Astrocyte of the cerebellum (primary cell): ENCODE measurements at regions not wholly inside any gene's neighbourhood (a gene's known extent, or its start where the extent isn't known, plus 50 kb on each side); places are given as distances from the start of the nearest gene placed in this dataset.

Experiments
- DNase-seq: peaks from one replicate; pipeline ENCODE4 v3.0.0-alpha.2; 2011; ENCODE audit warnings: low read depth
- H3K4me3 ChIP-seq: 2 replicates; pipeline ENCODE4 v1.5.1; 2011; ENCODE audit warnings: mild to moderate bottlenecking, low read depth, low read length, moderate library complexity
- CTCF ChIP-seq: IDR thresholded peaks from 2 replicates; pipeline ENCODE4 v1.5.1; 2012; ENCODE audit warnings: low read length, low read depth, moderate library complexity, mild to moderate bottlenecking; ENCODE audit errors: missing control alignments
- in situ Hi-C: cut with HindIII; loops from 2 replicates; pipeline ENCODE4 v1.10.0; 2017; ENCODE audit warnings: low sequenced_read_pairs

GRCh38 chr9:28662675-28663074 is 1089.4 kb upstream of the C9orf72 start:
- TF ChIP-seq CTCF = no peak
- in situ Hi-C loops = no loop called here
- no peak overlapping the region for H3K4me3 ChIP-seq
- no peak for DNase-seq

- in situ Hi-C loops = no loop called here
- H3K4me3 ChIP-seq = no peak overlapping the region
- no peak for TF ChIP-seq CTCF
- no peak for DNase-seq
Observed at GRCh38 chr9:28668158-28668557, 1094.9 kb upstream of the C9orf72 start.

- in situ Hi-C loops = no loop called here
- no peak overlapping the region for H3K4me3 ChIP-seq
- TF ChIP-seq CTCF = no peak
- no peak for DNase-seq
Observed at GRCh38 chr9:28671000-28671399, 1097.7 kb upstream of the C9orf72 start.

GRCh38 chr9:28678097-28678496 is 1104.8 kb upstream of the C9orf72 start:
- in situ Hi-C loops = no loop called here
- no peak for TF ChIP-seq CTCF
- DNase-seq = no peak
- H3K4me3 ChIP-seq = no peak overlapping the region

- in situ Hi-C loops = no loop called here
Observed at GRCh38 chr9:28688172-28688571, 1114.9 kb upstream of the C9orf72 start.

GRCh38 chr9:28692012-28692411 is 1118.7 kb upstream of the C9orf72 start:
- DNase-seq = no peak
- in situ Hi-C loops = no loop called here
- no peak overlapping the region for H3K4me3 ChIP-seq
- TF ChIP-seq CTCF = no peak

More at GRCh38 chr9:28688172-28688571, 1114.9 kb upstream of the C9orf72 start:
- H3K4me3 ChIP-seq = no peak overlapping the region
- TF ChIP-seq CTCF = no peak
- DNase-seq = no peak

GRCh38 chr9:28696960-28697359 is 1123.7 kb upstream of the C9orf72 start:
- in situ Hi-C loops = no loop called here
- no peak overlapping the region for H3K4me3 ChIP-seq
- no peak for DNase-seq
- no peak for TF ChIP-seq CTCF
